Retinal pigment epithelial cell (primary cell): ENCODE measurements at regions not wholly inside any gene's neighbourhood (a gene's known extent, or its start where the extent isn't known, plus 50 kb on each side); places are given as distances from the start of the nearest gene placed in this dataset.

Experiments used
- DNase-seq: peaks from one replicate; pipeline ENCODE4 v3.0.0-alpha.2; 2010; ENCODE audit warnings: low read depth
- H3K4me3 ChIP-seq: 2 replicates; pipeline ENCODE4 v1.5.1; 2011; ENCODE audit warnings: mild to moderate bottlenecking, low read length, control low read depth, moderate library complexity
- CTCF ChIP-seq: conservative IDR thresholded peaks from 2 replicates; pipeline ENCODE4 v1.5.1; 2011; ENCODE audit warnings: low read depth, low read length, control low read depth, inconsistent platforms

GRCh38 chr6:67350729-67351128 is 1284.4 kb upstream of the ADGRB3 start:
- no peak for DNase-seq
- no peak for TF ChIP-seq CTCF
- no peak overlapping the region for H3K4me3 ChIP-seq

- H3K4me3 ChIP-seq: no peak overlapping the region
- TF ChIP-seq CTCF: no peak
- no peak for DNase-seq
Observed at GRCh38 chr6:67345946-67346345, 1289.1 kb upstream of the ADGRB3 start.

- H3K4me3 ChIP-seq: no peak overlapping the region
- TF ChIP-seq CTCF: no peak
- DNase-seq: no peak
Observed at GRCh38 chr6:67336014-67336413, 1299.1 kb upstream of the ADGRB3 start.

GRCh38 chr6:67331304-67331703 is 1303.8 kb upstream of the ADGRB3 start:
- no peak for TF ChIP-seq CTCF
- H3K4me3 ChIP-seq: no peak overlapping the region
- DNase-seq: no peak

GRCh38 chr6:67328269-67328668 is 1306.8 kb upstream of the ADGRB3 start:
- no peak overlapping the region for H3K4me3 ChIP-seq
- DNase-seq: no peak
- TF ChIP-seq CTCF: no peak

DNA sequence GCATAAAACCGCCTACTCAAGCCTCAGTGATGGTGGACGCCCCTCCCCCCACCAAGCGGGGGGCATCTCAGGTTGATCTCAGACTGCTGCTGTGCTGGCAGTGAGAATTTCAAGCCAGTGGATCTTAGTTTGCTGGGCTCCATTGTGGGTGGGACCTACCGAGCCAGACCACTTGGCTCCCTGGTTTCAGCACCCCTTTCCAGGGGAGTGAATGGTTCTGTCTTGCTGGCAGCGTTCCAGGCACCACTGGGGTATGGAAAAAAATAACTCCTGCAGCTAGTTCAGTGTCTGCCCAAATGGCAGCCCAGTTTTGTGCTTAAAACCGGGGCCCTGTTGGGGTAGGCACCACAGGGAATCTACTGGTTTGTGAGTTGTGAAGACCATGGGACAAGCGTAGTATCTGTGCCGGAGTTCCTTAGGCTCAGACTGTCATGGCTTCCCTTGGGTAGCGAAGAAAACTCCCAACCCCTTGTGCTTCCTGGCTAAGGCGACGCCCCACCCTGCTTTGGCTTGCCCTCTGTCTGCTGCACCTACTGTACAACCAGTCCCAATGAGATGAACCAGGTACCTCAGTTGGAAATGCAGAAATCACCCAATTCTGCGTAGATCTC is 1334.5 kb upstream of the ADGRB3 start:
- TF ChIP-seq CTCF: no peak
- no peak for DNase-seq
- H3K4me3 ChIP-seq: no peak overlapping the region

DNA sequence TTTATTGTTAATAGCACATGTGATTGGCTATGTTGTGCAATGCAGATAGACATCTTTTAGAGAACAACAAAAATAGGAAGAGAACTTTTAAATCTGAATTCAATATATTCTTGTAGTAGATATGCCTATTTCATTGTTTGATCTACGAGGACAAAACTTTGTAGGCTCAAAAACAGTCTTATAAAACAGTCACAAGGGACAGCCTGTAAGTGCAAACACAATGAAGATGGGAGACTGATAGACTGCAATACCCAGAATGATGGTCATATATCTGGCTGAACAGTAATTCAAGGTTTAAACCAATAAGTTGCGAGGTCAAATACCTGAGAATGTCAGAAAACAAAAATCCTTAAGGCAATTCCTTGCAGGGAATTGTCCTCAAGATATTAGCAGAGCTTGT is 1342.9 kb upstream of the ADGRB3 start:
- DNase-seq: no peak
- no peak for TF ChIP-seq CTCF

More for the DNA sequence above, 1342.9 kb upstream of the ADGRB3 start:
- no peak overlapping the region for H3K4me3 ChIP-seq
